GM15510 (cell line): ENCODE measurements at regions not wholly inside any gene's neighbourhood (a gene's known extent, or its start where the extent isn't known, plus 50 kb on each side); places are given as distances from the start of the nearest gene placed in this dataset.

Experiments
- POLR2A ChIP-seq: IDR thresholded peaks from 3 replicates; pipeline ENCODE4 v1.6.1; 2011; ENCODE audit warnings: borderline replicate concordance; ENCODE audit not compliant: insufficient read length; ENCODE audit errors: extremely low read depth

GRCh38 chr2:120820263-120820952, 84.7 kb downstream of the GLI2 start:
- TF ChIP-seq POLR2A: no peak

DNA sequence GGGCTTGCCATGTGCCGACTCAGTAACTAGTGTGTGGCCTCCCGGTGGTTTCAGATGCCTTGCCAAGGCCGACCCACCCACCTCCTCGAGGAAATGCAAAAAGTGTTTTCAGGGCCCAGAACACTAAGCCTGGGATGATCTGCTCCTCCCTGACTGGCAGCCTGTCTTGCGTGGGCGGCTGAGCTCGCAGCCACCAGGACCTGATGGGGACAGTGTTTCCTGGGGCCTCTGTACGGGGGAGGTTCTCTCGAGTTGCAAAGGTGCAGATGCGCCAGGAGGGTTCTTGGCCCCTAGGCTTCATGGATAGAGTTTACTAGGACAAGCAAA, 85.2 kb downstream of the GLI2 start:
- TF ChIP-seq POLR2A: no peak

GRCh38 chr2:120821446-120822160, 85.9 kb downstream of the GLI2 start:
- no peak for TF ChIP-seq POLR2A

GRCh38 chr2:120822933-120823332, 87.3 kb downstream of the GLI2 start:
- TF ChIP-seq POLR2A: no peak

GRCh38 chr2:120823551-120823950, 87.9 kb downstream of the GLI2 start:
- no peak for TF ChIP-seq POLR2A

- TF ChIP-seq POLR2A: no peak
These were observed 88.6 kb downstream of the GLI2 start for GRCh38 chr2:120824246-120824645.

DNA sequence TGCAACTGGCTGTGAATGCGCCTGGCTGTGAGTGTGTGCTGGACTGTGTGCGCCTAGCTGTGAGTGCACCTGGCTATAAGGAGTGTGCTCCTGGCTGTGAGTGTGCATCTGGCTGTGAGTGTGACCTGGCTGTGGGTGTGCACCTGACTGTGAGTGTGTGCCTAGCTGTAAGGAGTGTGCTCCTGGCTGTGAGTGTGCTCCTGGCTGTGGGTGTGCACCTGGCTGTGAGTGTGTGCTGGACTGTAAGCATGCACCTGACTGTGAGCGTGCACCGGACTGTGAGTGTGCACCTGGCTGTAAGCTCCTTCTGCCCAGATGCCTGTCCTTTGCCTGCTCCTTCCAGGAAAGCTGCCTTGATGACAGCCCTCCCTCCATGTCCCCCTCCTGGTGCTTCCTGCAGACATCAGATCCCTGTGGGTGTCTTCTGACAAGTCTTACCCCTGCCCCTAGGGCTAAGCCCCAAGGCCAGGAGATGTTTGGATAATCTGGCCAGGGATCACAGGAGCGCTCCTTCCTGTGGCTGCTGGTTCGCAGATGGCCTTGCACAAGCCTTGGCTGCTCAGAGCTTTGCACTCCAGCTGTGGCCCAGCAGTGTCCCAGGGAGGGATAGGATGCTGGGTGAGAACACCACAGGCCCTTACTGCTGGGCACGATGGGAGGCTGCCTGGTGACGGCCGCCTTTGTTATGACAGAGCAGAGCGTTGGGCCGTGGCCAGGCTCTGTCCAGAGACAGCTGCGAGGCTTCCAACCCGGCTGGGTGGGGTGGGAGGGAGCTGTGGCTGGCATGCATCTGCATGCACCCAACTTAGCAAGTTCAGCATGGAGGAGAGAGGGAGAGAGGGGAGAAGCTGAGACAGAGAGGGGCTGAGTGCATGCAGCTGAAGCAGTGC, 89.9 kb downstream of the GLI2 start:
- TF ChIP-seq POLR2A: no peak

- TF ChIP-seq POLR2A: no peak
These were observed 90.6 kb downstream of the GLI2 start for GRCh38 chr2:120826260-120826648.

DNA sequence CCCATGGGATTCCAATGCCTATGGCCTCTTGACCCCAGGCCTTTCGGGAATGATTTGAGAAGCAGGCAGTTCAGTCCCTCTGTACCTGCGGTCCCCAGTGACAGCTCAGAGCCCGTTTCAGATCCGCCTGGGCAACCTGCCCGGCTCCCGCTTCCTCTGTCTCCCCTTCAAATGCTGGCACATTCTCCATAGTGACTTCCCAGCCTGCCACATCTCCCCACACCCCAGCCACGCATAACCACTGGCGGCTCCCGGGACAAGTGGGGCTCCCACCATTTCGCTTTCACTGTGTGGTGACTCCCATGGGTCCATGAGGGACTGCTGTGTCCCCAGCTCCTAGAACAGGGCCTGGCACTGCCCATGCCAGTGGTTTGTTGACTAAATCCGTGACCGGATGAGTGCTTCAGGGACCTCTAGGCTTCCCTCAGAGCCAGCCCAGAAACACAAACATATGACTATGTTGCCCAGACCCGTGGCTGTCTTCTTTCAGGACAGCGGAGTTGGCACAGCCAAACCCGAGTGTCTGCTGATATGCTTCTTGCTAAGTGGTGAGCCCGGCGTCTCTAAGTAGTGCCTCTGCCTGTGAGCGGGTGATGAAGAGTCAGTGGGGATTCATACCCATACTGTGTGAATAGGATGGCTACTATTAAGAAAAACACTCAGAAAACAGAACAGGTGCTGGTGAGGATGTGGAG, 91.2 kb downstream of the GLI2 start:
- no peak for TF ChIP-seq POLR2A

- no peak for TF ChIP-seq POLR2A
These were observed 92.4 kb downstream of the GLI2 start for GRCh38 chr2:120828066-120828465.

DNA sequence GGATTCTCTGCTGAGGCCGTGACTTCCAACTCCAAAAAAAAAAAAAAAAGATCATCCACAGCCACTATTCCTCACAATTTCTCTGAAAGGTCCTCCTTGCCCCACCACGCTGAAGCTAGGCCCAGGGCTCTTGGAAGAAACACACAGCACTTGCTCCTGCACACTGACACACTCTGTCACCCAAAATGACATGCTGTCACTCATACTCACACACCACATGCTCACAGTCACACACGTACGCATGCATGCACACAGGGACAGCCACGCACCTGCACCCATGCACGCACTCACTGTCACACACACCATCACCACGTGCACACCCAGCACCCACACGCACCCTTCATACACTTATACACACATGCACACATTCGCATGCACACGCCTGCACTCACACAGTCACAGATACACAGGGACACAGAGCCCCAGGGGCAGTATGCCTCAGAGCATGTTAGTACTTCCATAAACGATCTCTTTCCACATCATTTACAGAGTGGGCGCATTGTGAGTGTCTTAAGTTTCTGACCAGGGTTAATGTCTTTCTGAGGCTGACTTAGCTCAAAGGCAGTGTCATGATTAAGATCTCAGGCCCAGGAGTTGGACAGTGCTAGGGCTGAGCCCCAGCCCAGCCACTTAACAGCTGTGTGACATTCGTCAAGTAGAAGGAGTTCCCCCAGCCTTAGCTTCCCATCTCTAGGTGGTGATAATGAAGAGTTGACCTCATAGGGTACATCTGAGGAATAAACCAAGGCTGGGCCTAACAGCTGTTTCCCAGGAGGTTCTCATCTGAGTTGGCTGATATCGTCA, 93.4 kb downstream of the GLI2 start:
- TF ChIP-seq POLR2A: no peak

GRCh38 chr2:120829633-120830025, 94.0 kb downstream of the GLI2 start:
- no peak for TF ChIP-seq POLR2A

DNA sequence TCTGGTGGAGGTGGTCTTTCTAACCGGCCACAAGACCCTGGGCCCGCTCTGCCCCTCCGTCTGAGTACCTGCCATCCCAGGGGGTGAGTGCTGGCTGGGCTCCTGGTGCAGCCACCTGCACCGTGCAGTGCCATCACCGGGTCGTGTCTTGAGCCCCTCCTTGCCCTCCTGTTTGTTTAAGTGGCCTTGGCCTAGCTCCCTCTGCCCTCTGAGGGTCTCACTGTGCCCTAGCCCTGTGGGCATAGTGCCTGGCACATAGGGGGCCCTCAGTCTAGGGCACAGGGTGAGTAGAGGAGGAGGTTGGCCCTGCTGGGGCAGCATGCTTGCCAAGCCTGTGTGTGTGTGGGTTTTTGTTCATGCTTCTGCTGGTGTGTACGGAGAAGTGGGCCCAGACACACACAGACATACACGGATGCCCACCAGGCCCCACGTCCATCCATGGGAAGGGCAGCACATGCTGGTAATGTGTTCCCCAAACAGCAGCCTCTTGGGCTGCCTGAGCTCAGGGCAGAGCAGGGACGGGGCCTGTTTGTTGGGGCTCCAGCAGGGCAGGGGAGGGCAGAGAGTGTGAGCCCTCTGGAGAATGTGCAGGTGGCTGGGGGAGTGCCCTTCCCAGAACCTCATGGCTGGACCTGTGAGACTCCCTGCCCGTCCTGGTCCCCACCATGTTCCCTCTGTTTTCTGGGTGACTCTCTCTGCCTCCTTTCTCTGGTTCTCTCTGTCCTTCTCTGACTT, 94.6 kb downstream of the GLI2 start:
- no peak for TF ChIP-seq POLR2A
